ENCODE measurements at regions not wholly inside any gene's neighbourhood (a gene's known extent, or its start where the extent isn't known, plus 50 kb on each side); places are given as distances from the start of the nearest gene placed in this dataset.

DNA sequence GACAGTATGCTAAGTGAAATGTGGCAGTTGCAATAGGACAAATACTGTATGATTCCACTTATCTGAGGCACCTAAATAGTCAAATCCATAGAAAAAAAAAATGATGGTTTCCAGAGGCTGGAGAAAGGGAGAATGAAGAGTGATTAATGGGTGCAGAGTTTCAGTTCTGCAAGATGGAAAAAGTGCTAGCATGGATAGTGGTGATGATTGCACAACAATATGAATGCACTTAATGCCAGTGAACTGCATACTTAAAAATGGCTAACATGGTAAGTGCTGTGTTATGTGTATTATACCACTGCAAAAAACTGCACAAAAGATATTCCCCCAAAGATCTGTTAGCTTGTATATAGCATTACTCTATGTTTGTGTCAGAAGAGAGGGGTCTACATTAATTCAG, 185.4 kb downstream of the INHBB start:
- TF ChIP-seq, protein P1, sequence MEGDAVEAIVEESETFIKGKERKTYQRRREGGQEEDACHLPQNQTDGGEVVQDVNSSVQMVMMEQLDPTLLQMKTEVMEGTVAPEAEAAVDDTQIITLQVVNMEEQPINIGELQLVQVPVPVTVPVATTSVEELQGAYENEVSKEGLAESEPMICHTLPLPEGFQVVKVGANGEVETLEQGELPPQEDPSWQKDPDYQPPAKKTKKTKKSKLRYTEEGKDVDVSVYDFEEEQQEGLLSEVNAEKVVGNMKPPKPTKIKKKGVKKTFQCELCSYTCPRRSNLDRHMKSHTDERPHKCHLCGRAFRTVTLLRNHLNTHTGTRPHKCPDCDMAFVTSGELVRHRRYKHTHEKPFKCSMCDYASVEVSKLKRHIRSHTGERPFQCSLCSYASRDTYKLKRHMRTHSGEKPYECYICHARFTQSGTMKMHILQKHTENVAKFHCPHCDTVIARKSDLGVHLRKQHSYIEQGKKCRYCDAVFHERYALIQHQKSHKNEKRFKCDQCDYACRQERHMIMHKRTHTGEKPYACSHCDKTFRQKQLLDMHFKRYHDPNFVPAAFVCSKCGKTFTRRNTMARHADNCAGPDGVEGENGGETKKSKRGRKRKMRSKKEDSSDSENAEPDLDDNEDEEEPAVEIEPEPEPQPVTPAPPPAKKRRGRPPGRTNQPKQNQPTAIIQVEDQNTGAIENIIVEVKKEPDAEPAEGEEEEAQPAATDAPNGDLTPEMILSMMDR (IDR thresholded peaks at IDR 0.05; ENCODE audit: borderline replicate concordance, extremely low read depth, low read length, poor library complexity, severe bottlenecking) = no peak
- no peak for TF ChIP-seq EZH2 (IDR thresholded peaks at IDR 0.05; ENCODE audit: borderline replicate concordance, low read depth, low read length, severe bottlenecking)
- Histone ChIP-seq H3K4me3 (ENCODE audit: low read depth in 1 of 2, low read length in 2 of 2) (no peak overlapping the region), H3K9ac (ENCODE audit: low read depth, low read length) (no peak overlapping the region), H3K79me2 (ENCODE audit: insufficient read depth, low read length) (no peaks in the 10 kb centered on the region), H3K4me1 (ENCODE audit: insufficient read depth, low read length) (no peaks in the 10 kb centered on the region), H3K9me3 (ENCODE audit: insufficient read depth, low read length, severe bottlenecking) (no peaks in the 10 kb centered on the region), H3K27ac (ENCODE audit: low read length) (no peak overlapping the region), H4K20me1 (ENCODE audit: insufficient read depth, low read length) (no peaks in the 10 kb centered on the region; the same call in 1 of the 2 replicates), H3K27me3 (ENCODE audit: insufficient read depth, low read length, poor library complexity) (no peaks in the 10 kb centered on the region), H2AFZ (ENCODE audit: low read depth, low read length) (no peak overlapping the region), H3K4me2 (ENCODE audit: insufficient read depth, low read length) (no peak overlapping the region), H3K36me3 (ENCODE audit: insufficient read depth, low read length) (no peaks in the 10 kb centered on the region)
- DNase-seq (no peak), ATAC-seq (ENCODE audit: insufficient read depth, low read depth) (no peak)

DNA sequence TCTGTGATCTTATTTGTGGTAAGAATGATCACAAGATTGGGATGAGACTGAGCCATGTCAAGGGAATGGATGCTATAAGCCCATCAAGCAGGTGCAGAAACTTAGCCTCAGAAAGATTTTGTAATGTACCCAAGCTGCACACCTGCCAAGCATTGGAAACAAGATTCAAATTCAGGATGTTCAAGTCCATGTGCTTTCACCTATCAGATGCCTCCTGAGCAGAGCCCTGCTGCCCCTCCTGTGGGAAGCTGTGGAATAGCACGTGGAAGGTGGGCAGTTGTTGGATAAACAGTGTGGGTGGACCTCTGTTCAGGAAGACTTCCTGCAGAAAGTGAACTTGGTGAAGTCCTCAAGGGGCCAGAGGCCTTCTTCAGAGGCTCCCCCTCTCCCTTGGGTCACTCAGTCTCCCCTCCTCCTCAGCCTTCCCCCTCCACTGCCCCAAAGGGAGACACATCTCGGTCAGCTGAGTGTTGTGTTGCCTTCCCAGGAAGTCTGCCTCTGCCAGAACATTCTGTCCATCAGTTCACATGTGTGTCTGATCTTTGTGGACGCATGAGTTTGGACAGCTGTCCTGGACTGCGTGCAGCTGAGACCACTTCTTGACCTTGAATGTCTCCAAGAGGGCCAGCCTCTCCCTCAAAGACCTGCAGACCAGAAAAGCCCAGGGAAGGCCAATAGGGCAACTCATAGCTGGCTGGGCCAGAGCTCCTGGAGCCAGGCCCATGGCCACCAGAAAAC, 186.1 kb downstream of the INHBB start:
- Histone ChIP-seq H3K79me2 (ENCODE audit: insufficient read depth, low read length) (no peaks in the 10 kb centered on the region), H3K4me3 (ENCODE audit: low read depth in 1 of 2, low read length in 2 of 2) (no peak overlapping the region), H3K27ac (ENCODE audit: low read length) (no peak overlapping the region), H3K36me3 (ENCODE audit: insufficient read depth, low read length) (no peaks in the 10 kb centered on the region), H3K27me3 (ENCODE audit: insufficient read depth, low read length, poor library complexity) (no peaks in the 10 kb centered on the region), H3K9me3 (ENCODE audit: insufficient read depth, low read length, severe bottlenecking) (no peaks in the 10 kb centered on the region), H4K20me1 (ENCODE audit: insufficient read depth, low read length) (no peaks in the 10 kb centered on the region; the same call in 1 of the 2 replicates), H3K9ac (ENCODE audit: low read depth, low read length) (no peak overlapping the region), H2AFZ (ENCODE audit: low read depth, low read length) (no peak overlapping the region), H3K4me2 (ENCODE audit: insufficient read depth, low read length) (no peak overlapping the region), H3K4me1 (ENCODE audit: insufficient read depth, low read length) (no peaks in the 10 kb centered on the region)
- ATAC-seq (ENCODE audit: insufficient read depth, low read depth) (no peak), DNase-seq (no peak)
- TF ChIP-seq, protein P1 (IDR thresholded peaks at IDR 0.05; ENCODE audit: borderline replicate concordance, extremely low read depth, low read length, poor library complexity, severe bottlenecking) = no peak
- TF ChIP-seq EZH2 (IDR thresholded peaks at IDR 0.05; ENCODE audit: borderline replicate concordance, low read depth, low read length, severe bottlenecking) = no peak

DNA sequence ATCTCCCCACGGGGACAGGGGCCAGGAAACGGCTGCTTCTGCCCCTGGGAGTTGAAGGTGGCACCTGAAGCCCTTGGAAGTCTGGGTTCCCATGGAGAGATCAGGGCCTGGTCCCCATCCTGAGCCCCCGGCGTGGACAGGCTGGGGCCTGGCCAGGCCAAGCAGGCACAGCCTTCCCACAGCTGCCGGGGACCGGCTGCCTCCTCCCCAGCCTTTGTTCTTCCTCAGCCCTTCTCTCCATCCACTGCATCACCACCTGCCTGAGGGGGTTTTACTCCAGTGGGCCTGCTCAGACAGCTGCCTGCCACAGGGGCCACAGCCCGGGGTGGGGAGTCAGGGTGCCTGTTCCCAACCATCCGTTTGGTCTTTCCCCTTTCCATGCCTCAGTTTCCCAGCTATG, 187.7 kb downstream of the INHBB start:
- DNase-seq (no peak), ATAC-seq (ENCODE audit: insufficient read depth, low read depth) (no peak)
- no peaks in the 10 kb centered on the region for H3K79me2 ChIP-seq (ENCODE audit: insufficient read depth, low read length)
- no peak for TF ChIP-seq EZH2 (IDR thresholded peaks at IDR 0.05; ENCODE audit: borderline replicate concordance, low read depth, low read length, severe bottlenecking)
- TF ChIP-seq, protein P1 (IDR thresholded peaks at IDR 0.05; ENCODE audit: borderline replicate concordance, extremely low read depth, low read length, poor library complexity, severe bottlenecking) = no peak
- no peak overlapping the region for H3K4me2 ChIP-seq (ENCODE audit: insufficient read depth, low read length)
- H3K9ac ChIP-seq (ENCODE audit: low read depth, low read length) = no peak overlapping the region
- H4K20me1 ChIP-seq (ENCODE audit: insufficient read depth, low read length) = no peaks in the 10 kb centered on the region; the same call in 1 of the 2 replicates
- no peaks in the 10 kb centered on the region for H3K27me3 ChIP-seq (ENCODE audit: insufficient read depth, low read length, poor library complexity)
- no peaks in the 10 kb centered on the region for H3K36me3 ChIP-seq (ENCODE audit: insufficient read depth, low read length)
- H3K4me3 ChIP-seq (ENCODE audit: low read depth in 1 of 2, low read length in 2 of 2) = no peak overlapping the region
- H3K27ac ChIP-seq (ENCODE audit: low read length) = no peak overlapping the region
- H2AFZ ChIP-seq (ENCODE audit: low read depth, low read length) = no peak overlapping the region
- no peaks in the 10 kb centered on the region for H3K9me3 ChIP-seq (ENCODE audit: insufficient read depth, low read length, severe bottlenecking)
- H3K4me1 ChIP-seq (ENCODE audit: insufficient read depth, low read length) = no peaks in the 10 kb centered on the region
